KOPT-K1 (cell line): ENCODE measurements at regions not wholly inside any gene's neighbourhood (a gene's known extent, or its start where the extent isn't known, plus 50 kb on each side); places are given as distances from the start of the nearest gene placed in this dataset.

ENCODE experiments used
- H3K27ac ChIP-seq: fragments of 200-600 bp; sonication (generic); 2 replicates; pipeline ENCODE4 v1.5.1; 2016; ENCODE audit warnings: antibody characterized with exemption, mild to moderate bottlenecking, low read depth, low read length; ENCODE audit not compliant: poor library complexity, severe bottlenecking
- H3K36me3 ChIP-seq: fragments of 200-600 bp; sonication (generic); 2 replicates; pipeline ENCODE4 v1.5.1; 2017; ENCODE audit warnings: antibody characterized with exemption, mild to moderate bottlenecking, low read length, moderate library complexity; ENCODE audit not compliant: insufficient read depth
- H3K9me3 ChIP-seq: fragments of 200-600 bp; sonication (generic); 2 replicates; pipeline ENCODE4 v1.5.1; 2017; ENCODE audit warnings: antibody characterized with exemption, low read length, mild to moderate bottlenecking; ENCODE audit not compliant: insufficient read depth, poor library complexity, severe bottlenecking

GRCh38 chr6:45806172-45806571 lies 209.5 kb downstream of the CLIC5 start:
- Histone ChIP-seq H3K27ac (no peak overlapping the region), H3K9me3 (peaks cover 16% of the 10 kb centered on the region)

GRCh38 chr6:45803071-45803470 lies 212.6 kb downstream of the CLIC5 start:
- Histone ChIP-seq H3K27ac (no peak overlapping the region), H3K36me3 (no peaks in the 10 kb centered on the region), H3K9me3 (peaks cover 16% of the 10 kb centered on the region)

More at GRCh38 chr6:45806172-45806571, 209.5 kb downstream of the CLIC5 start:
- no peaks in the 10 kb centered on the region for H3K36me3 ChIP-seq

- peak overlapping the region; percentile 29 for H3K27ac ChIP-seq
- peaks cover 16% of the 10 kb centered on the region for H3K9me3 ChIP-seq
- H3K36me3 ChIP-seq = no peaks in the 10 kb centered on the region
These were observed 214.0 kb downstream of the CLIC5 start for GRCh38 chr6:45801471-45802289.

GRCh38 chr6:45800911-45801310 lies 214.7 kb downstream of the CLIC5 start:
- Histone ChIP-seq H3K36me3 (no peaks in the 10 kb centered on the region), H3K27ac (no peak overlapping the region), H3K9me3 (peaks cover 11% of the 10 kb centered on the region)

- Histone ChIP-seq H3K36me3 (no peaks in the 10 kb centered on the region), H3K9me3 (no peaks in the 10 kb centered on the region), H3K27ac (no peak overlapping the region)
These were observed 220.0 kb downstream of the CLIC5 start for GRCh38 chr6:45795678-45796077.

- Histone ChIP-seq H3K27ac (no peak overlapping the region), H3K9me3 (no peaks in the 10 kb centered on the region), H3K36me3 (no peaks in the 10 kb centered on the region)
These were observed 221.2 kb downstream of the CLIC5 start for GRCh38 chr6:45794465-45794864.

GRCh38 chr6:45791211-45792168 lies 224.2 kb downstream of the CLIC5 start:
- H3K9me3 ChIP-seq = no peaks in the 10 kb centered on the region
- no peak overlapping the region for H3K27ac ChIP-seq
- H3K36me3 ChIP-seq = no peaks in the 10 kb centered on the region

GRCh38 chr6:45789238-45789637 lies 226.4 kb downstream of the CLIC5 start:
- Histone ChIP-seq H3K9me3 (no peaks in the 10 kb centered on the region), H3K36me3 (no peaks in the 10 kb centered on the region), H3K27ac (no peak overlapping the region)

- Histone ChIP-seq H3K27ac (no peak overlapping the region), H3K36me3 (no peaks in the 10 kb centered on the region), H3K9me3 (no peaks in the 10 kb centered on the region)
These were observed 228.3 kb downstream of the CLIC5 start for GRCh38 chr6:45787384-45787783.

GRCh38 chr6:45786355-45786781 lies 229.3 kb downstream of the CLIC5 start:
- no peaks in the 10 kb centered on the region for H3K9me3 ChIP-seq
- H3K27ac ChIP-seq = no peak overlapping the region
- H3K36me3 ChIP-seq = no peaks in the 10 kb centered on the region

GRCh38 chr6:45784250-45784649 lies 231.4 kb downstream of the CLIC5 start:
- no peaks in the 10 kb centered on the region for H3K9me3 ChIP-seq
- H3K27ac ChIP-seq = no peak overlapping the region
- no peaks in the 10 kb centered on the region for H3K36me3 ChIP-seq

GRCh38 chr6:45783716-45784115 lies 231.9 kb downstream of the CLIC5 start:
- H3K9me3 ChIP-seq = no peaks in the 10 kb centered on the region
- no peaks in the 10 kb centered on the region for H3K36me3 ChIP-seq
- no peak overlapping the region for H3K27ac ChIP-seq

- Histone ChIP-seq H3K27ac (no peak overlapping the region), H3K9me3 (no peaks in the 10 kb centered on the region), H3K36me3 (no peaks in the 10 kb centered on the region)
These were observed 233.8 kb downstream of the CLIC5 start for GRCh38 chr6:45781890-45782289.

GRCh38 chr6:45780523-45780922 lies 235.1 kb downstream of the CLIC5 start:
- Histone ChIP-seq H3K27ac (no peak overlapping the region), H3K36me3 (no peaks in the 10 kb centered on the region), H3K9me3 (no peaks in the 10 kb centered on the region)

- no peaks in the 10 kb centered on the region for H3K36me3 ChIP-seq
- no peaks in the 10 kb centered on the region for H3K9me3 ChIP-seq
- H3K27ac ChIP-seq = no peak overlapping the region
These were observed 240.5 kb downstream of the CLIC5 start for GRCh38 chr6:45775026-45775697.
